ENCODE measurements at regions not wholly inside any gene's neighbourhood (a gene's known extent, or its start where the extent isn't known, plus 50 kb on each side); places are given as distances from the start of the nearest gene placed in this dataset.

- TF ChIP-seq REST (IDR thresholded peaks at IDR 0.05; ENCODE audit: unreplicated experiment) (no peak), ETS1 (IDR thresholded peaks at IDR 0.05) (no peak), NANOG (IDR thresholded peaks at IDR 0.05; ENCODE audit: borderline replicate concordance) (no peak), EZH2 (IDR thresholded peaks at IDR 0.05; ENCODE audit: low read depth, unreplicated experiment) (no peak)
Measured at GRCh38 chr2:48081317-48081628, 175.0 kb upstream of the FBXO11 start (continued).

- no peak for DNase-seq (ENCODE audit: low spot score)
- H3K9me3 Mint-ChIP-seq, result peaks cover 17% of the 10 kb centered on the region; the same call in 2 of the 3 replicates
- Histone ChIP-seq H3K27ac (ENCODE audit: low read depth) (no peak overlapping the region), H3K79me2 (replicated peaks; ENCODE audit: insufficient read depth) (no peaks in the 10 kb centered on the region), H3K4me1 (ENCODE audit: insufficient read depth) (no peaks in the 10 kb centered on the region), H3K4me3 (no peak overlapping the region), H3F3A (replicated peaks; ENCODE audit: low read depth) (no peaks in the 10 kb centered on the region), H3K27me3 (ENCODE audit: insufficient read depth) (no peaks in the 10 kb centered on the region), H4K20me1 (replicated peaks; ENCODE audit: insufficient read depth) (no peaks in the 10 kb centered on the region), H2AFZ (no peak overlapping the region), H3K36me3 (ENCODE audit: insufficient read depth) (peaks cover 11% of the 10 kb centered on the region), H3K9me2 (ENCODE audit: insufficient read depth) (no peaks in the 10 kb centered on the region; the same call in 1 of the 2 replicates), H3K4me2 (no peak overlapping the region)
- H3K27ac Mint-ChIP-seq, result no peak overlapping the region
- peaks cover 10% of the 10 kb centered on the region for H3K4me1 Mint-ChIP-seq
- no peak for ATAC-seq
- no peak for TF ChIP-seq EZH2 (IDR thresholded peaks at IDR 0.05; ENCODE audit: low read depth, unreplicated experiment)
- TF ChIP-seq STAT1 (IDR thresholded peaks at IDR 0.05; ENCODE audit: unreplicated experiment), result no peak
- peaks cover 17% of the 10 kb centered on the region for H3K36me3 Mint-ChIP-seq (ENCODE audit: low read depth)
- H3K27me3 Mint-ChIP-seq (ENCODE audit: insufficient read depth, low read depth, poor library complexity), result no peaks in the 10 kb centered on the region
- no peak overlapping the region for H3K4me3 Mint-ChIP-seq
Measured at GRCh38 chr2:48085888-48086287, 179.6 kb upstream of the FBXO11 start.

- no peak overlapping the region for H2AFZ ChIP-seq
- Mint-ChIP-seq H3K4me3 (no peak overlapping the region), H3K27me3 (ENCODE audit: insufficient read depth, low read depth, poor library complexity) (no peaks in the 10 kb centered on the region), H3K4me1 (peaks cover 10% of the 10 kb centered on the region), H3K36me3 (ENCODE audit: low read depth) (peaks cover 31% of the 10 kb centered on the region), H3K9me3 (peaks cover 19% of the 10 kb centered on the region; the same call in 2 of the 3 replicates), H3K27ac (no peak overlapping the region)
- no peak for ATAC-seq
- no peaks in the 10 kb centered on the region for H3K27me3 ChIP-seq (ENCODE audit: insufficient read depth)
- peaks cover 15% of the 10 kb centered on the region for H3K36me3 ChIP-seq (ENCODE audit: insufficient read depth)
- peaks cover 5% of the 10 kb centered on the region; the same call in 1 of the 2 replicates for H3K9me2 ChIP-seq (ENCODE audit: insufficient read depth)
- no peaks in the 10 kb centered on the region for H3F3A ChIP-seq (replicated peaks; ENCODE audit: low read depth)
- no peak overlapping the region for H3K27ac ChIP-seq (ENCODE audit: low read depth)
- no peaks in the 10 kb centered on the region for H3K4me1 ChIP-seq (ENCODE audit: insufficient read depth)
- H3K4me3 ChIP-seq, result no peak overlapping the region
- H3K79me2 ChIP-seq (replicated peaks; ENCODE audit: insufficient read depth), result no peaks in the 10 kb centered on the region
- no peak overlapping the region for H3K4me2 ChIP-seq
- no peak for DNase-seq (ENCODE audit: low spot score)
- H4K20me1 ChIP-seq (replicated peaks; ENCODE audit: insufficient read depth), result no peaks in the 10 kb centered on the region
- TF ChIP-seq NANOG (IDR thresholded peaks at IDR 0.05; ENCODE audit: borderline replicate concordance), result no peak
- TF ChIP-seq REST (IDR thresholded peaks at IDR 0.05; ENCODE audit: unreplicated experiment), result no peak
Measured at GRCh38 chr2:48088994-48089393, 182.7 kb upstream of the FBXO11 start.

Measured in GM23338 (cell line).